ENCODE measurements at regions not wholly inside any gene's neighbourhood (a gene's known extent, or its start where the extent isn't known, plus 50 kb on each side); places are given as distances from the start of the nearest gene placed in this dataset.

- TF ChIP-seq ZNF274 (IDR thresholded peaks at IDR 0.05; ENCODE audit: low read depth, low read length) (no peak), SUZ12 (IDR thresholded peaks at IDR 0.05; ENCODE audit: extremely low read depth, insufficient read depth, insufficient read length) (no peak), YY1 (IDR thresholded peaks at IDR 0.05; ENCODE audit: insufficient read depth, insufficient read length) (no peak)
Observed at GRCh38 chr18:38706373-38706772, 1140.8 kb upstream of the CELF4 start.

All from NT2/D1 (cell line).